Muscle of back (tissue), 3 donors: ENCODE measurements at regions not wholly inside any gene's neighbourhood (a gene's known extent, or its start where the extent isn't known, plus 50 kb on each side); places are given as distances from the start of the nearest gene placed in this dataset.
A peak's percentile ranks its signal among the peaks of the same experiment; 100 is the strongest.

ENCODE experiments used
- DNase-seq, 3 donors: peaks; one replicate each; pipeline versions ENCODE4 v3.0.0 to v3.0.0-alpha.2; 2013

DNA sequence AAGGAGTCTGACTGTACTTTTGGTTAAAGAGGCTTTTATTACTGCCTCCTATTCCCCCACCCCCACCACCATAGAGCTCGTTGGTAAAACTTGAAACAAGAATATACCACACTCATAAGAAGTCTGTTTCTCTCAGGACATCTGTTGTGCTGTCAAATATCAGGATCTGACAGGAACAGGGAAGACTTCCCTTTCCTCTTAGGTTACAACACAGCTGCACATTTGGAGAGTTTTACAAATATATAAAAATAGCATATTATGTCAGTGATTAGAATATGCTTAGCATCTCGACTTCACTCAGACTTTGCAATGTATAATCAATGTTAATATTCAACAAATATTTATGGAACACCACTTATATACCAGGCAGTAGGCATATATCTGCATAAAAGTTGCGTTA lies 439.6 kb upstream of the REG3G start:
- DNase-seq, result peak in 1 of 3 donors; percentile 50

DNA sequence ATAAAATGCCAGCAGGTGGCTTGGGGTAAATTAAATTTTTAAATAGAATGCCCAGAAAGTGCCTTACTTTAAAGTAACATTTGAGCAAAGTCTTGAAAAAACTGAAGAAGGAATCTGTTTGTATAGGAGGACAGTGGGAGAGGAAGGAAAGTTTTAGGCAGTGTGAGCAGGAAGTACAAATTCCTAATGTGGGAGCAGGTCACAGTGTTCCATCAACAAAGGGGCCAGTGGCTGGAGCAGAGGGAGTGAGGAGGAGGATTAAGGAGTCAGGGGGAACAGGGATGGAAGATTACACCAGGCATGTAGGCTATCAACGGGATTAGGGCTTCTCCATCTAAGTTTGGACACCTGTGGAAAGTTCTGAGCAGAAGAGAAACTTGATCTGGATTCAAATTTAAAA lies 439.2 kb upstream of the REG3G start:
- DNase-seq, result peak in 1 of 3 donors; percentile 23

DNA sequence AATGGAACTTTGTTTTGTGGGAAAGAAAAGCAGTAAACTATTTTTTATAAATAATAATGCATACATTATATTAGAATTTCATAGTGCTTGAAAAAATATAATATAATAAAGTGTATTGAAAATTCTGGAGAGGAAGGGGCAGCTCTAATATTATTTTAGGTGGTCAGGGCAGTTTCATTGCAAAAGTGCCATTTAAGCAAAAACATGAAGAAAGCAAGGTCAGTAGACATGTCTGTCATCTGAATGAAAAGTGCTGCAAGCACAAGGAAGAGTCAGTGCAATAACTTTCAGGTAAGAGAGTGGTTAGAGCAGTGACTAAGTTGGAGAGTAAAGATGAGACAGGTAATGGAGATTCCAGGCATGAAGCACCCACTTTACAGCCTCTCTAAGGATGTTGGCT lies 435.6 kb upstream of the REG3G start:
- no peak for DNase-seq

DNA sequence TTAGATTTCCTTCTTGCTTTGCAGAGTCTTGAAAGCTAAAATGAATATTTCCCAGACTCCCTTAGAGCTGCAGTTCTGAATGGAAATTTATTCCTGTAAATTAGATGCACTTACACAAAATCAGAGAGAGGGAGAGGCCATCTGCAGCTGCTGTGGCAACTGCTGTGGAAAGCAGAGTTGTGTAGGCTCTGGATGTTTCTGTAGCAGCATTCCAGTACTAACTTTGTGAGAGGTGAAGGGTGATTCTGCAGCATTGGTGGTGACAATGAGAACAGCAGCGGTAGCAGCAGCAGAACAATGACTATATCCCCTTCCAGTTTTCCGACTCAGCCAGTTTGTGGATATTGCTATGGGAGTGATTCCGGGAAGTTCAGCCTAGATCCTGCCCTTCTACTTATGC lies 433.0 kb upstream of the REG3G start:
- DNase-seq, result peak in 1 of 3 donors; percentile 44

DNA sequence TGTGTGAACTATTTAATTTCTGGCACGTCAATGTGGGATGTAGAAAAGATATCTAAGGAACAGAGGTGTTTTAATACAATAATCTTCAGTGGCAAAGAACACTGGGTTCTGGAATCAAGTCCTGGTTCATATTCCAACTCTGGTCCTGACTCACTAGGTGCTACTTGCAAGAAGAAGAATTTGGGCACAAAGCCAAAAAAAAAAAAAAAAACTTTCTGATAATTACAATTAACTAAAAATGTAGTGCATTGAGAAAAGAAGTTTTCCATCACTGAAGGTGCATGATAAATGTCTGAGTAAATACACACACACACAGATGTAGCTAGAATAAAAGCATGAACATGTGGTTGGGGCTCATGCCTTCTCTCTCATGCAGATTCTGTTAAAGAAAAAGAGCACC lies 424.4 kb upstream of the REG3G start:
- DNase-seq, result no peak

DNA sequence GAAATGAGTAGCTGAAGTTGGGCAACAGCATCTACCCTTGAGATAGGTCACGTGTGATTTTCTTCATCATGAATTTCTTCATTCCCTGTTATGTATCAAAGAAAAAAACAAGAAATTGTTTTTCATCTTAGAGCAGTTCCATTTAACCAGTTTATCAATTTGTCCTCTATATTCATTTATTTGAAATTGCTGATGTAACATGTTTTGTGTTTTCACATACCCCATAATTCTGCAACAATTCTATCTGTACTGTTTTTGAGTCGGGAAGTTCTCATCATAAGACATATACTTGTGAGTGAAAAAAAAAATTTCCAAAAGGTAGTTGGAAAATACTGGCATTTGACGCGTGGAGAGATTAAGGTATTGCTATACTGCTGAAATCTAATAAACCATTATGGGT lies 422.6 kb upstream of the REG3G start:
- DNase-seq, result no peak

DNA sequence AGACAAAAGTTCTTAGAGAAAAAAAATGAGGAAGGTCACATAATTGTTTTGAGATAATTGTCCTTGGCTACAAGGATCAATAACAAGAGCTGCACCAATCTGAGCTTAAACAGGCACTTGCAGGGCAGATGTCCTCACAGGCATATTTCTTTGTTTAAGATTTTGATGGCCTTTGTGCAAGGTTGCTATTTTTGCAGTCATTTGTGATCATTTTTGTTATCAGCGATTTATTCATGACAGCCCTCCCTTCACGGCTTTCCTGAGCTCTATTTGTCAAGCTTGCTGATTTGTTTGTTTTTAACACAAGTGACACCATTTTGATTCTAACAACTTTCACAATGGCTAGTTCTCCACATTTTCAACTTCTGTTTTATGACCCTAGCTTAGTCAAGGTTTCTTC lies 418.6 kb upstream of the REG3G start:
- no peak for DNase-seq

DNA sequence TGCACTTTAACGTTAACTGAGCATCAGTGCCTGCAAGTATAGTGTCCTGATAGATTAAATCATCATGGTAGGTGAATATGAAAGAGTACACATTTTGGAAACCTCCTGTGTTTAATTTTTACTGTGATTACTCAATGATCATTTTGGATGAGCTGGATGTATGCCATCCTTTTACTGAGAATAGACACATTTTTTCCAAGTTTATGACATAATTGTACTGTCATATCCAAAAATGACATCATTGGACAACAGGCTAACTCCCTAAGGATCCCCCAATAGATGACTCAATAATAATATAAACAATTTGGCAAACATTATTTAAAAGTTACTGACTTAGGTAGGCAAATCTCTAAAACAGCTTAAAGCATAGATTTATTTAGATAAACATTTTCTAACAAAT lies 410.8 kb upstream of the REG3G start:
- DNase-seq, result peak; percentile 10 to 68 (median 42)

DNA sequence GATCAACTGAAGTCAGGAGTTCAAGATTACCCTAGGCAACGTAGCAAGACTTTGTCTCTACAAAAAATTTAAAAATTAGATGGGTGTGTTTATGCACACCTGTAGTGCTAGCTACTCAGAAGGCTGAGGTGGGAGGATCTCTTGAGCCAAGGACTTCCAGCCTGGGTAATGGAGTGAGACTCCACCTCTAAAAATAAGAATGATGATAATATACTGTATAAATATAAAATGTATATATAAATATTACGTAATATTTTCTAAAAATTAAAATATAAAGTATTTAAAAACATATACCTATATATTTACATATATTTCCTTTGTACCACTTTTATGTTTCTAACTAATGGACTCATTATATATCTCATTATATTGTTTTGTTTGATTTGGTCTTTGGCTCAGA lies 409.5 kb upstream of the REG3G start:
- DNase-seq, result no peak

DNA sequence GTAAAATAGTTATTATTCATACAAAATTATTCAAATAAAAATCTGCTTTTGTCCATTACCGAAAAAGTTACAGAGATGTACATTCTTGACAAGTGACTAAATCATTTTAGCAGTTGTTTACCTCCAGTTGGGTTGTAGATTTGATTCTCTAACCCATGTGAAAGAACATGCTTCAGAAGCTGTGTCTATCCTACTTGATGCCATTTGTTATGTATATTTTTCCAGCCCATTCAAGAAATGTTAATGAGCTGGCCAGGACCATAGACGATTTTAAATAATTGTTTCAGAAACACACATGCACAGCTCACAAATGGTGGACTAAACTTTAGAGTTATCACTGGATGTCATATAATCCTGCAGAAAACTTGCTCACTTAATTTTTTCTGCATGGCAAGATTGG lies 391.1 kb upstream of the REG3G start:
- DNase-seq, result no peak

DNA sequence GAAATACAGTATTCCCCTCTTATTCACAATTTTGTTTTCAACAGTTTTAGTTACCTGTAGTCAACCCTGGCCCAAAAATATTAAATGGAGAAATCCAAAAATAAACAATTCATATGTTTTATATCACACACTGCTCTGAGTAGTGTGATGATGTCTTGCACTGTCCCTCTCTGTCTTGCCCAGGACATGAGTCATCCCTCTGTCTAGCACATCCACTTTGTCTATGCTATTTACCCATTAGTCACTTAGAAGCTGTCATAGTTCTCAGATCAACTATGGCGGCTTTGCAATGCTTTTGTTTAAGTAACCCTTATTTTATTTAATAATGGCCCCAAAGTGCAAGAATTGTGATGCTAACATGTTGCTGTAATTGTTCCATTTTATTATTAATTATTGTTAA lies 380.6 kb upstream of the REG3G start:
- no peak for DNase-seq

DNA sequence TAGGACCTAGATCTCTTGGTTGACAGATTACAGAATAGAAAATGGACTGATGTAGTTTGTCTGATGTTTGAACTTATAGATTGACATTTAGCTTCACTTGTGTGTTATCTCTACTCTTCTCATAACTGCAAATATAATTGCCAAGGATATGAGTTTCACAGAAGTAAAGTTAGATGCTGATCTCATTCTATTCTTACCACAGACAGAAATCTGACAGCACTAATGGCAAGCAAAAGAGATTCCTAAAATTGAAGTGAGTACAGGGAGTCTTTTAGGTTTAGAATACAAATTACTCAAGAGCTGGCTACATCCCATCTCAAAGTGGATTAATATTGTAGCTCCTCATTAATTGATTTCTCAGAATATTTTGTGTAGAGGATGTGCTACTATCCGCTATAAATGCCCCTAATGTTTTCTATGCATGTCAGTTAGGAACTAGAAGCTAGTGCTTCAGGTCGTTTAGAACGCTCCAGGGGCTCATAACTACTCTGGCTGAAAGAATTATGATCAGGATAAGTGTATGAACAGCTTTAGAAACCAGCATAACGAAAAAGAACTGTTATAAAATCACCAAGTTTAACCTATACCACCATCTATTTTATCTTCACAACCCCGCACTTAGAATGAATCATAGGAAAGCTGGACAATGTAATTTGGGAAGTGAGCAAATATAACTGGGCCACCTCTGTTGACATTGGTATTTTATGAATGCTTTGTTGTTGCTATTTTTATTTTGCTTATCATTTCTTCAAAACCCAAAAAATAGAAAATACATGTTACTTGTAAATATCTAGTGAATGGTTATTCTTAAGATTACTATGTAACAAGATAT lies 378.8 kb upstream of the REG3G start:
- DNase-seq, result peak in 1 of 3 donors; percentile 9

DNA sequence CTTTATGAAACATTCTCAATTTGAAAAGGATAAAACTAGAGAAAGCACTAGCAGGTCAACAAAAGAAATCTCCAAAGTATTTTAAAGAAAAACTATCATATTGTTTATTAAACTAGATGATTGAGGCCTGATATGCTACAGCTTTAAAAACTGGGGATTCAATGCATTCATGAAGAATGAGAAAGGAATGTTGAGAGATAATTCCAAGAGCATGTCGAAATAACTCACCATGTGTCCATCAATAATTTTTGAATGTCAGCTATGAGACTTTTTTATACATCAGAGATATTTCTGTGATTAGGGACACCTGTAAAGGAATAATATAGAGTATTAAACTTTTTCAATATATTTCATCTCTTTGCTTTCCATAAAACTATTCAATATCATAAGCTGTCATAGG lies 376.9 kb upstream of the REG3G start:
- DNase-seq, result no peak

DNA sequence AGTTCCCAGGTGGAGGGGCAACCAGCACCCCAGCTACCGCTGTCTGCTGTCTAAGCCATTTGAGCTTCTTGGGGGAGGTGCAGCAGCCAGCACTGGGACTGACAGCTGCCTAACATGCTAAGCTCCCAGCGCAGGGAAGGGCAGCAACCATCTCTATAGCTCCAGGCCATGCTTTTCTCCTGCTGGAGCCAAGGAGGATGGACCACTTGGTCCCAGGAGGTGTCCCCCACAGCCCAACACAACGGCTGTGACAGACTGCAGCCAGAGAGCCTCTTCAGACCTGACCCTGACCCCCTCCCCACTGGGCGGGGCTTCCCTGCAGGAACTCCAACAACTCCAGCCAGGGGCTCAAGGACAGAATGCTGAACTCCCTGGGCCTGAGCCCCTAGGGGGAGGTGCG lies 370.6 kb upstream of the REG3G start:
- DNase-seq, result no peak

DNA sequence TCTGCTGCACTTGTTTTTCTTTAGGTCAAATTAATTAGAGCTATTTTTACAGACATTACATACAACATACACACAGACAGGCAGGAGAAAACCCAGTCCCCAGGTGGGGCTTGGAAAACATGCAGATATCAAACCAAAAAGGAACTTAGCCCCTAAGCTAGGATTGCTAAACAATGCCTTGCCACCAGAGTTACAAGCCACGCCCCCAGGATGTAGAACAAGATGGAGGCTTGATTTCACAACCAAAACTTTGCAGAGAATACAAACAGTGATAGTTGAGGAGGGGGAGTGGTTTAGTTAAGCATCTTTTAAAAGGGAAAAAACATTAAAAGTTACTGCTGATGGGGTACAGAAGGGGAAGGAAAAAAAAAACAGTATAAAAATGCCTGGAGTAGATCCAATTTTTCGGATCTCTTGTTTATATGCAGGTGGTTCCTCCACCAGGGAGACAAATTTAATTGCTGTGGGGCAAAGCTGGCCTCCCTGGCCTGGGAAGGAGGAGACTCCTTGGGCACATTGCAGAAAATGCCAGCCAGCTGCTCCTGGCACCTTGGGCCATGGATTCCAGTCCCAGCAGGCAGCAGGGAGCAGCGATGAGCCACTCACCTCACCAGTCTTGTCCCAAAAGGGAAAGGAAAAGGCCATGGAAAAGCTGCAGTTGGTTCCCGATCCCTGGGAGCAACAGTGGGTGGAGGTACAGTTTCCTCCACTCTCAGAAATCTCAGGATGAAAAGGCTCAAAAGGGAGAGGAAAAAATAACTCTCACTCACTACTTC lies 348.4 kb upstream of the REG3G start:
- no peak for DNase-seq

DNA sequence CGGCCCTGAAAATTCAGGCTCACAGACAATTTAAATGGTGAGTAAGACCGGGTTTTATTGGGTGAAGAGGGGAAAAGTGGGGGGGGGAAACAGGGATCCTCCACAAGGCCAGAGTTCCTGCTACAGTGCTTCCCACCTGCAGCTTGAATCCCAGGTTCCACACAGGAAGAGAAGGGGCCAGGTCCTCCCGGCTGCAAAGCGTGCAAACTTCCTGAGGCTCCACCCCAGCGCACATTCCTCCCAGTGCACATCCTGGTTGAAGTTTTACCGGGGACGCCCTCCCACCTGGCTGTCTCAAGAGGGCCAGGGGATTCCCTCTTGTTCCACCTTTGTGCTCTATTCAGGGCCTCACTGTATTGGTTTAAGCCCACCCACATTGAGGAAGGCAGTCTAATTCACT lies 347.7 kb upstream of the REG3G start:
- DNase-seq, result no peak

DNA sequence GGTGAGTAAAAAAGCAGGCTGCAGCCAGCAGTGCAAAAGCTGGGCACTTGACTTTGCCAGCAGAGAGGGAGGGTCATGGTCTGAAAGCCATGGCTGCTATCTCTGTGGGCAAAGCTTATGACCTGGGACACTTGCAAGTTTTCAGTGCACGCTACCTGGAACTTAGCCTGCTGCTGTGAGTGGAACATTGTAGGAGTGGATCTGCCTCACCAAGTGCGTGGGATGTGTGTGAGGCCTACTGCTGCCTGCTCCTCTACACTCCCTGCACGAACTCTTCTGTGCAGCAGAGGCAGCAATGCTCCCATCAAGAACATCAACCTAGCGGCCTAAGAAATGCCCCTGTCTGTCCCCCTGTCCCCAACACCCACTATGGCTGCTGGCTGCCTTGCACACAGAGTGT lies 344.1 kb upstream of the REG3G start:
- DNase-seq, result no peak

DNA sequence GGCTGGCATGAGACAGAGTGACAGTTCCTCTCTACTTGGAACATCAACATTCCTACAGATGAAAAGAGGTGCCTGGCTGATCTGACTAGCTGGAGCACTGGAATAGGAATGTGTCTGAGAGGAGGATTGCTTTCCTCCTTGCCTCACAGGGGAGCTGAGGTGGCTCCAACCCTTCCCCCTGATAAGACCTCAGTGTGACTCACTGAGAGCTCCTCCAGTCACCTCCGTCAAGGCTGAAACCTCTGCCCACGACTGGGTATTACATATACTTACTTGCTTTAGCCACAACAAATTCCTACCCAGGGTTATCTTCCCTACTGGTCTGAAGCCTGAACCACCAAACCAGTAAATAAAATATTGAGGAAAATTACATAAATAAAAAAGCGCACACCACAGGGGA lies 342.7 kb upstream of the REG3G start:
- DNase-seq, result no peak

DNA sequence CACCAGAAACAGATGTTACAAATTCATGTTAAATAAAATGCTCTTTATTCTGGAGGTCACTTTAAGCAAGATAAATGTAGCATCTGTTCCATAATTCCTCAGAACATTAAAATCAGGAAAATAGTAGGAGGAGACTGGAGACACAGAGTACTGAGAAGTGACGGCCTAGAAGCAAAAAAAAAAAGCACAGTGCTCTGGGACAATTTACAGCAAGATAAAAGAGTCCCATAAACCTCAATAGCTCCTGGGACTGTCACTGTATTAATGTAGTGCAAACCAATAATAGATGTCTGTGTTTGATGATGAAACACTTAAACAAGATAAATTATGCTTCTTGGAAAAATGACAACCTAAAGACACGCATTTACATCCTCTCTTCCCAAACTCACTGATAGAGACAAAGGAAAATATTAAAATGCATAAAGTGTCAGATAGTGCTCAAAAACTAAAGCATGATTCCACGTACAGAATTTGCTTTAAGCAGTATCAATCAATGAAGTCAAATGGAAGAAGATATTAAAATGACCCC lies 338.8 kb upstream of the REG3G start:
- DNase-seq, result no peak

DNA sequence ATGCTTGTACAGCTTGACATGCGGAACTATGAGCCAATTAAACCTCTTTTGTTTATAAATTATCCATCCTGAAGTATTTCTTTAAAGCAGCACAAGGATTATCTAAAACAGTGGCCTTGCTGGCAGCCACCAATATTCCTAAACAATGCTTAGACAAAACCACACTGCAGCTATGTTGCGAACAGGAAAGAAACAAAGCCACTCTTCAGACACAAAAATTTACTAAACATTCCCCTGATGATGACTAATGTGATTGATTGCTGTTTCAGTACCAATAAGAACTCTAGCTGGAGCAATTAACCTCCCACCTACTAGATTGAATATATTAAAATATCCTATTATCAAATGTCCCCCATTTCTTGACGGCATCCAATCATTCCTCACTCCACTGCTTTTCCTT lies 325.8 kb upstream of the REG3G start:
- no peak for DNase-seq

DNA sequence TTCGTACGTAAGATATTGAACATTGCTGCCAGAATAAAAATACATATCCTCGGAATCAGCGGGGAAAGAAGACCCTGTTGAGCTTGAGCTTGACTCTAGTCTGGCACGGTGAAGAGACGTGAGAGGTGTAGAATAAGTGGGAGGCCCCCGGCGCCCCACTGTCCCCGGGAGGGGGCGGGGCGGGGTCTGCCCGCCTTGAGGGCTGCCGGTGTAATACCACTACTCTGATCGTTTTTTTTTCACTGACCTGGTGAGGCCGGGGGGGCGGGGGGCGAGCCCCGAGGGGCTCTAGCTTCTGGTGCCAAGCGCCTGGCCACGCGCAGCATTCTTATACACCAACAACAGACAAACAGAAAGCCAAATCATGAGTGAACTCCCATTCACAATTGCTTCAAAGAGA lies 324.0 kb upstream of the REG3G start:
- peak in 1 of 3 donors; percentile 11 for DNase-seq

DNA sequence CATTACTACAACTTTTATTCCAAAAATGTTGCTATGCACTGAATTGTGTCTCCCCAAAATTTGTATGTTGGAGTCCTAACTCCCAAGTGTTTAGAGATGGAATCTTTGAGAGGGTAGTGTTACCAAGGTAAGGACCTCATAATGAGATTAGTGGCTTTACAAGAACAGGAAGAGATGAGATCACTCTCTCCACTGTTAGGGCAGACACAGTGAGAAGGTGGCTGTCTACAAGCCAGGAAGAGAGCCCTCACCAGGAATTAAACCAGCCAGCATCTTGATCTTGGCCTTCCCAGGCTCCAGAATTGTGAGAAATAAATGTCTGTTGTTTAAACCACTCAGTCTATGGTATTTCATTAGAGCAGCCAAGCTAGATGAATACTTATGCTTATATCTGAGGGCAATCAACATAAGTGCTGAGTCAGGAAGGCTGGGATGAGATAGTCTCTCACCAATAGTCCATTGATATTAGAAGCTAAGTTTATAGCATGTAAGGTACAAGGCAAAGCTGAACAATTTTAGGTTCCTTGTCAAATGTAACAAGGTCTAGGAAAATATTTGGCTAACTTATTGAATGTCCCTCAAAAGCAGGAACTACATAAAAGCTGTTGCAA lies 317.6 kb upstream of the REG3G start:
- no peak for DNase-seq
